GM12864 (cell line): ENCODE measurements at regions not wholly inside any gene's neighbourhood (a gene's known extent, or its start where the extent isn't known, plus 50 kb on each side); places are given as distances from the start of the nearest gene placed in this dataset.

Experiments
- DNase-seq: peaks from one replicate; pipeline ENCODE4 v3.0.0-alpha.2; 2011; ENCODE audit warnings: low read depth
- H3K4me3 ChIP-seq: 2 replicates; pipeline ENCODE4 v1.5.1; 2011; ENCODE audit warnings: mild to moderate bottlenecking, low read depth, low read length, control low read depth
- CTCF ChIP-seq: IDR thresholded peaks from 2 replicates; pipeline ENCODE4 v1.5.1; 2011; ENCODE audit warnings: low read depth, mild to moderate bottlenecking, moderate library complexity, low read length, control low read depth, inconsistent platforms; ENCODE audit errors: missing control alignments

- no peak for TF ChIP-seq CTCF
- DNase-seq = no peak
- H3K4me3 ChIP-seq = no peak overlapping the region
Observed at GRCh38 chr16:81172769-81173658, 65.5 kb upstream of the BCO1 start.

GRCh38 chr16:81170824-81171223 is 67.7 kb upstream of the BCO1 start:
- DNase-seq = no peak
- no peak for TF ChIP-seq CTCF

GRCh38 chr16:81168406-81168805 is 70.1 kb upstream of the BCO1 start:
- DNase-seq = no peak
- H3K4me3 ChIP-seq = no peak overlapping the region
- TF ChIP-seq CTCF = no peak

More at GRCh38 chr16:81170824-81171223, 67.7 kb upstream of the BCO1 start:
- no peak overlapping the region for H3K4me3 ChIP-seq

DNA sequence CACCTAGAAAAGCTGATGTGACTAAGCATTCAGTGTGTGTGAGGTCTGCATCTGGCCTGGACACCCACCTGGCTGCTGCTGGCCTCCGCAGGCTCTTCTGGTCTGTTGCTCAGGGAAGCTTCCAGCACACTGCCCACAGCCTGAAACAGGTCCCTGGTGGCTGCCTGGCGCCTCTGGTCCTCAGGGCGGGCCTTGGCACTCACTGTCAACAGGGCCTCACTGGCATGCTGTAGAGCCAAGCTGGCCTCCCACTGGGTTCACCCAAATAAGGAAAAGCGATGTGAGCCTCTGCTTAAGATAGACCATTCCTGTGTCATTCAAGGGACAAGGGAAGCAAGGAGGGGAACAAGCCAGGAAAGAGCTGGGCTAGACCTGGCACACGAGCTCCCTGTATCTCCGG is 70.6 kb upstream of the BCO1 start:
- no peak for DNase-seq
- H3K4me3 ChIP-seq = no peak overlapping the region
- TF ChIP-seq CTCF = no peak

DNA sequence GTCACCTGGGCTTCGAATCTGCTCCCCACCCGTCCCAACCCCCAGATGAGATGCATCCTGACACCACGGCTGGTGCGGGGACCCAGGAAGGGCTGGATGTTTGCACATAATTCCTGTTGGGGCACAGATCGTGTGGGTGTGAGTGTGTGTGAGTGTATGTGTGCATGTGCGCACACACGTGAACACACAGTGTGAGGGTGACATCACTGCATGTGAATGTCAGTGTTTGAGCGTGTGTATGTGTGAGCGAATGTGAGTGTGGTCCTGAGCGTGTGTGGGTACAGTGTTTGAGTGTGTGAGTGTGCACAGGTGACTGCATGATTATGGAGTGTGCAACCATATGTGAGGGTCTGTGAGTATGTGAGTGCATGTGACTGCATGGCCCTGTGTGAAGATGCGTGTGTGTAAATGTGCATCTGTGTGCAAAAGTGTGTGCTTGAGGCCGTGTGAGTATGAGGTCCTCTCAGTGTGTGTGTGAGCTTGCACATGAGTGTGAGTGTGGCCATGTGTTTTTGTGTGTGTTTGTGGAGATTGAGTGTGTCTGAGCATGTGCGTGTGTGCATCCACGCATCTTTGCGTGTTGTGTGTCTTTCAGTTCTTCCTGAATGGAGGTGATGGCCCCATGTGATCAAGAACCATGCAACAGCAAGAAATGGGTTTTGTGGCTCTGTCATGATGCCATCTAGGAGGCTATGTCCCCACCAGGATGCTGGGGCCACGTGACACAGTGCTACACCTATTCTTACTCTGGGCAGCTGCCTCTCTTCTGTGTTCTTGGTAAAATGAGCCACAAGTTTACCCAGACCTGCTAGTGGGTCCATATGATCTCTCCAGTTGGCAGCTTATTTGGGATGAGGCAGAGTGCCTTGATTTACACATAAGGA is 70.5 kb upstream of the GCSH start:
- no peak for TF ChIP-seq CTCF
- peak; percentile 3 for DNase-seq
- H3K4me3 ChIP-seq = no peak overlapping the region

DNA sequence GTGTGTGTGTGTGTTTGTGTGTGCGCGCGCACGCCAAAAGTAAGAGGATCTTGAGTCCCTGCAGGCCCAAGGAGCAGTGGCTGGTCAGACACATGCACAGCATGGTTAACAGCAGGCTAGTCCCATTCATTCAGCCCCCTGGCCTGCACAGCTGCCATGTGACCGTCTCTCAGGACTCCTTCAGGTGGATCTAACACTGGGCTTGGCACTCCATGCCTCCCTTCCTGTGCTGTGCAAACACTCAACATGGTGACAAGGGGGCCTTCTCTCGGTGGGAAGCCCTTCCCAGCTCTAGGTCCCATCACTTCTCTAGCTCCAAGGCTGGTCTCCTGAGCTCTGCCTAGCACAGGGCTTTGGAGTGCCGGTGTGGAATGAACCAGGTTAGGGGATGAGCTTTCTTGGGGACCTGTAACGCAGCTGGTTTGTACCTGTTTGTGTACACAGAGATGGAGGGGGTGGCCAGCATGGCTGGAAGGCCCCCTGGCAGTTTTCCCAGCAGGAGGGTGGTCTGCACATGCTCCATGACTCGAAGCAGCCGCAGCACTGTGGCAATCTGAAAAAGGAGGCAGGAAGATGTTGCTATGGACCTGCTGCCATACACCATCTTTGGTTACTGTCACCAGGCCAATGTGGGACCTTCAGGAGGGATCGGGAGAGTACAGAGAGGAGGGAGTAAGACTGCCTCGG is 69.4 kb upstream of the GCSH start:
- H3K4me3 ChIP-seq = no peak overlapping the region
- no peak for TF ChIP-seq CTCF
- no peak for DNase-seq
